IMR-90 (cell line): ENCODE measurements at regions not wholly inside any gene's neighbourhood (a gene's known extent, or its start where the extent isn't known, plus 50 kb on each side); places are given as distances from the start of the nearest gene placed in this dataset.

ENCODE experiments used
- ATAC-seq: fragments of 200-7000 bp; cut with Tn5 transposase; 2 replicates; pipeline ENCODE4 v1.9.1; 2020; ENCODE audit warnings: low read depth, mild to moderate bottlenecking, moderate library complexity
- BruUV-seq: library from RNA; stranded (reverse); fragments of 400-500 nt; replicated peaks from 2 replicates; lab custom pipeline; 2021; lab: Mats Ljungman, UMichigan
- CTCF ChIA-PET: fragments of 300-600 bp; formaldehyde crosslinking; extraction: SDS; loops from one replicate; lab custom pipeline; 2021; ENCODE audit warnings: antibody characterized with exemption; lab: Yijun Ruan, JAX
- POLR2A ChIA-PET: fragments of 300-600 bp; sonication (Branson Sonifier 250); formaldehyde crosslinking; loops from one replicate; lab custom pipeline; 2022; ENCODE audit warnings: antibody characterized with exemption; ENCODE audit not compliant: unreplicated experiment; lab: Charles Lee
- DNase-seq: peaks from one replicate; pipeline ENCODE4 v3.0.0; 2013
- H2AFZ ChIP-seq: replicated peaks from 2 replicates; pipeline ENCODE3; 2013; ENCODE audit warnings: low read length, mild to moderate bottlenecking; ENCODE audit not compliant: poor library complexity
- H2AK5ac ChIP-seq: 2 replicates; pipeline ENCODE4 v1.6.1; 2013; ENCODE audit warnings: low read depth, low read length, inconsistent platforms
- H2AK9ac ChIP-seq: replicated peaks from 2 replicates; pipeline ENCODE3; 2013; ENCODE audit warnings: mild to moderate bottlenecking, low read depth, low read length, moderate library complexity; ENCODE audit not compliant: poor library complexity
- H2BK120ac ChIP-seq: 2 replicates; pipeline ENCODE4 v1.6.1; 2013; ENCODE audit warnings: low read depth, low read length, inconsistent platforms
- H2BK15ac ChIP-seq: 3 replicates; pipeline ENCODE4 v1.6.1; 2013; ENCODE audit warnings: low read depth, low read length, inconsistent platforms
- H2BK20ac ChIP-seq: 2 replicates; pipeline ENCODE4 v1.6.1; 2013; ENCODE audit warnings: low read depth, mild to moderate bottlenecking, inconsistent platforms, low read length, moderate library complexity
- H2BK5ac ChIP-seq: 2 replicates; pipeline ENCODE4 v1.6.1; 2013; ENCODE audit warnings: mild to moderate bottlenecking, low read depth, low read length, inconsistent platforms; ENCODE audit not compliant: poor library complexity, severe bottlenecking
- H3K14ac ChIP-seq: replicated peaks from 2 replicates; pipeline ENCODE4 v1.6.1; 2013; ENCODE audit warnings: low read depth, low read length, inconsistent platforms
- H3K18ac ChIP-seq: 2 replicates; pipeline ENCODE4 v1.6.1; 2013; ENCODE audit warnings: low read depth, low read length, control low read depth
- H3K23ac ChIP-seq: 2 replicates; pipeline ENCODE4 v1.6.1; 2013; ENCODE audit warnings: low read depth, low read length, inconsistent platforms
- H3K27ac ChIP-seq: 2 replicates; pipeline ENCODE4 v1.5.1; 2013; ENCODE audit warnings: mild to moderate bottlenecking, control low read depth, low read length; ENCODE audit not compliant: insufficient read depth
- H3K27me3 ChIP-seq: 2 replicates; pipeline ENCODE4 v1.6.1; 2013; ENCODE audit warnings: low read length; ENCODE audit not compliant: control insufficient read depth, insufficient read depth
- H3K36me3 ChIP-seq: 2 replicates; pipeline ENCODE4 v1.6.1; 2013; ENCODE audit warnings: low read length, mixed read lengths; ENCODE audit not compliant: control insufficient read depth, insufficient read depth
- H3K4ac ChIP-seq: 2 replicates; pipeline ENCODE4 v1.6.1; 2013; ENCODE audit warnings: low read depth, low read length, inconsistent platforms
- H3K4me1 ChIP-seq: 2 replicates; pipeline ENCODE4 v1.6.1; 2013; ENCODE audit warnings: low read length, mixed read lengths; ENCODE audit not compliant: control insufficient read depth, insufficient read depth
- H3K4me2 ChIP-seq: 2 replicates; pipeline ENCODE4 v1.6.1; 2013; ENCODE audit warnings: low read depth, mild to moderate bottlenecking, control low read depth, low read length, moderate library complexity
- H3K4me3 ChIP-seq: 2 replicates; pipeline ENCODE4 v1.5.1; 2013; ENCODE audit warnings: low read depth, mild to moderate bottlenecking, control low read depth, low read length, moderate library complexity; ENCODE audit not compliant: insufficient read depth
- H3K56ac ChIP-seq: 2 replicates; pipeline ENCODE4 v1.6.1; 2013; ENCODE audit warnings: low read length, inconsistent platforms; ENCODE audit not compliant: insufficient read depth; ENCODE audit errors: extremely low read depth
- H3K79me1 ChIP-seq, 2 experiments: 2 replicates each; pipeline ENCODE4 v1.6.1; 2013; ENCODE audit warnings: low read length in 2 of 2, inconsistent platforms in 1 of 2, low read depth in 1 of 2
- H3K9ac ChIP-seq: 2 replicates; pipeline ENCODE4 v1.6.1; 2013; ENCODE audit warnings: low read depth, low read length, control low read depth
- H3K9me1 ChIP-seq: 2 replicates; pipeline ENCODE4 v1.6.1; 2013; ENCODE audit warnings: low read length, inconsistent platforms; ENCODE audit not compliant: insufficient read depth
- H3K9me3 ChIP-seq: 2 replicates; pipeline ENCODE4 v1.6.1; 2013; ENCODE audit warnings: low read length; ENCODE audit not compliant: control insufficient read depth, insufficient read depth
- H4K20me1 ChIP-seq: 2 replicates; pipeline ENCODE4 v1.6.1; 2013; ENCODE audit warnings: low read length, inconsistent platforms; ENCODE audit not compliant: insufficient read depth
- H4K5ac ChIP-seq: 2 replicates; pipeline ENCODE4 v1.6.1; 2013; ENCODE audit warnings: mild to moderate bottlenecking, low read depth, low read length, control low read depth
- H4K8ac ChIP-seq, 2 experiments: 2 replicates each; pipeline ENCODE4 v1.6.1; 2013; ENCODE audit warnings: low read depth in 2 of 2, low read length in 2 of 2, control low read depth in 1 of 2, inconsistent platforms in 1 of 2
- H4K91ac ChIP-seq: 2 replicates; pipeline ENCODE4 v1.6.1; 2013; ENCODE audit warnings: low read depth, low read length, inconsistent platforms; ENCODE audit not compliant: insufficient read depth
- BHLHE40 ChIP-seq: fragments of 150-350 bp; IDR thresholded peaks from 2 replicates; pipeline ENCODE4 v1.6.1; 2016; ENCODE audit warnings: mild to moderate bottlenecking, low read depth, low read length
- CHD1 ChIP-seq: IDR thresholded peaks from 2 replicates; pipeline ENCODE4 v1.6.1; 2012; ENCODE audit warnings: low read depth, low read length, improper control_type of control experiment
- MXI1 ChIP-seq: IDR thresholded peaks from 2 replicates; pipeline ENCODE4 v1.6.1; 2012; ENCODE audit warnings: low read depth, mild to moderate bottlenecking, low read length, moderate library complexity, borderline replicate concordance
- POLR2A ChIP-seq: IDR thresholded peaks from 2 replicates; pipeline ENCODE4 v1.6.1; 2012; ENCODE audit warnings: mild to moderate bottlenecking, low read depth, low read length
- RAD21 ChIP-seq: IDR thresholded peaks from 2 replicates; pipeline ENCODE4 v1.6.1; 2012; ENCODE audit warnings: low read length, improper control_type of control experiment
- SMC3 ChIP-seq: fragments of 150-350 bp; IDR thresholded peaks from 2 replicates; pipeline ENCODE4 v1.6.1; 2016; ENCODE audit warnings: low read depth, mild to moderate bottlenecking, antibody characterized with exemption, low read length, moderate library complexity
- WGBS, 2 experiments: methylation state at CpG; one replicate each; pipeline versions ENCODE4 v1.1.5 to v1.1.7; 2013; ENCODE audit warnings: missing lambda C conversion rate in 2 of 2; ENCODE audit not compliant: insufficient read length in 1 of 2; ENCODE audit errors: extremely low coverage in 2 of 2; 5-methylcytosine and 5-hydroxymethylcytosine counted together
- dilution Hi-C: fragments of 300-500 bp; cut with HindIII; formaldehyde crosslinking; loops from one replicate; pipeline ENCODE4 v1.14.3; 2018; ENCODE audit warnings: low sequenced_read_pairs; ENCODE audit not compliant: unreplicated experiment
- in situ Hi-C: fragments of 300-500 bp; cut with MboI; formaldehyde crosslinking; loops from 3 replicates; pipeline ENCODE4 v1.14.3; 2019; ENCODE audit warnings: low sequenced_read_pairs, inconsistent platforms, mixed read lengths
- intact Hi-C: fragments of 100-400 bp; cut with micrococcal nuclease; formaldehyde crosslinking; loops from 2 replicates; pipeline ENCODE4 v1.10.0; 2022
- TF ChIP-seq, protein P1 (sequence below): conservative IDR thresholded peaks from 2 replicates; pipeline ENCODE4 v1.5.1; 2012; ENCODE audit warnings: mild to moderate bottlenecking, low read depth, low read length, improper control_type of control experiment
- TF ChIP-seq, protein P2 (sequence below): fragments of 150-350 bp; IDR thresholded peaks from 2 replicates; pipeline ENCODE4 v1.6.1; 2017; ENCODE audit warnings: mild to moderate bottlenecking, antibody characterized with exemption, low read length, low read depth
- TF ChIP-seq, protein P3 (sequence below): fragments of 150-350 bp; IDR thresholded peaks from 2 replicates; pipeline ENCODE4 v1.6.1; 2016; ENCODE audit warnings: low read depth, mild to moderate bottlenecking, low read length, moderate library complexity, borderline replicate concordance

DNA sequence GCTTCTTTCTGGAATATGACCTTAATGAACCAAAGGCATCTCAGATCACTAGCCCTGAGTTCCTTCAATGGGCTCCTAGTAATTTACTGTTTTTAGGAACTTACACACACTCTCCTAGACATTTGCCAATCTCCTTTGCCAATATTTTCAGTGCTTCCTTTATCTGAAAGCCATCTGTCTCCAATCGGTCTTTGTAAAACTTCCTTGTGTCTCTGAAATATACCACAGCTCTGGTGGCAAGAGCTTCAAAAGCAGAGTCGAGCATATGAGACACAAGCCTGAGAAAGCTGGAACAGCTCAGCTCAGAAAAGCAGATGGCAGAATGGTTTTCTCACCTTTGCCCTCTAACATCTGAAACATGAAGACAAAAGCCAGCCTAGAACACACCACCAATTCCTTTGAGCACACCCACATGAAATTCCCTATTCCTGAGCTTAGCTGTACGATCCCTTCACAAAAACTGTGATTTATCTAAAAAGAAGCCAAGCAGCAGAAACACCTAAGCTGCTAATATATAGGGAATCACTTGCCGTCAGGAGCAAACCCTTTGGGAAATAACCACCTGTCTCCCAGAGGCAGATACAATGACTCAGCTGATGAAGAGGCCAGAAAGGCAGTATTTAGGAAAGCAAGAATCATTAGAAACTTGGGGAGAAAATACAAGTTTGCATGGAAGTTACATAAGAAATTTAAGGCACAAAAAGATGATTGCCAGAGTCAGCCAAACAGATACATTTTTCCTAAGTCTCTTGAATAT is 70.2 kb upstream of the ANK3 start:
- POLR2A ChIA-PET, result no interaction called here
- Histone ChIP-seq H3K56ac (no peak overlapping the region), H2AFZ (no peak overlapping the region), H2AK5ac (no peak overlapping the region), H3K18ac (no peak overlapping the region), H3K23ac (no peak overlapping the region), H3K4me1 (no peaks in the 10 kb centered on the region), H2BK20ac (no peak overlapping the region; the same call in 1 of the 2 replicates), H3K14ac (0 out of 2 replicates have a peak overlapping the region, but pooled peaks have one; percentile 9), H3K36me3 (no peaks in the 10 kb centered on the region), H4K8ac (no peak overlapping the region), H2BK5ac (no peak overlapping the region), H3K9ac (no peak overlapping the region), H2BK15ac (no peak overlapping the region), H3K27me3 (peaks cover 2% of the 10 kb centered on the region; the same call in 1 of the 2 replicates), H3K4me3 (no peak overlapping the region), H3K9me3 (no peaks in the 10 kb centered on the region), H4K20me1 (no peaks in the 10 kb centered on the region), H2BK120ac (no peak overlapping the region), H3K27ac (no peak overlapping the region), H4K5ac (no peak overlapping the region), H2AK9ac (no peak overlapping the region), H4K91ac (no peak overlapping the region), H3K4ac (no peak overlapping the region), H3K79me1 (no peaks in the 10 kb centered on the region), H3K4me2 (no peak overlapping the region), H3K9me1 (peaks cover under 1% of the 10 kb centered on the region; the same call in 1 of the 2 replicates)
- DNase-seq, result no peak
- in situ Hi-C loops, result loop anchor here (25.0 kb wide), 1 partner anchor 302 kb away; no protein-coding TSS in a partner anchor
- dilution Hi-C loops, result no loop called here
- WGBS, 2 experiments, result no CpG with 5 or more reads among the region's 4 CpGs
- BruUV-seq, result no TSS peak
- CTCF ChIA-PET, result interaction anchor here (0.7 kb wide), 1 partner anchor 157 kb away, joined by 3 read pairs; no protein-coding TSS in a partner anchor
- intact Hi-C loops, result no loop called here
- TF ChIP-seq RAD21, result no peak
- TF ChIP-seq, protein P1, sequence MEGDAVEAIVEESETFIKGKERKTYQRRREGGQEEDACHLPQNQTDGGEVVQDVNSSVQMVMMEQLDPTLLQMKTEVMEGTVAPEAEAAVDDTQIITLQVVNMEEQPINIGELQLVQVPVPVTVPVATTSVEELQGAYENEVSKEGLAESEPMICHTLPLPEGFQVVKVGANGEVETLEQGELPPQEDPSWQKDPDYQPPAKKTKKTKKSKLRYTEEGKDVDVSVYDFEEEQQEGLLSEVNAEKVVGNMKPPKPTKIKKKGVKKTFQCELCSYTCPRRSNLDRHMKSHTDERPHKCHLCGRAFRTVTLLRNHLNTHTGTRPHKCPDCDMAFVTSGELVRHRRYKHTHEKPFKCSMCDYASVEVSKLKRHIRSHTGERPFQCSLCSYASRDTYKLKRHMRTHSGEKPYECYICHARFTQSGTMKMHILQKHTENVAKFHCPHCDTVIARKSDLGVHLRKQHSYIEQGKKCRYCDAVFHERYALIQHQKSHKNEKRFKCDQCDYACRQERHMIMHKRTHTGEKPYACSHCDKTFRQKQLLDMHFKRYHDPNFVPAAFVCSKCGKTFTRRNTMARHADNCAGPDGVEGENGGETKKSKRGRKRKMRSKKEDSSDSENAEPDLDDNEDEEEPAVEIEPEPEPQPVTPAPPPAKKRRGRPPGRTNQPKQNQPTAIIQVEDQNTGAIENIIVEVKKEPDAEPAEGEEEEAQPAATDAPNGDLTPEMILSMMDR, result no peak
- TF ChIP-seq SMC3, result no peak
- TF ChIP-seq BHLHE40, result no peak
- TF ChIP-seq, protein P2, sequence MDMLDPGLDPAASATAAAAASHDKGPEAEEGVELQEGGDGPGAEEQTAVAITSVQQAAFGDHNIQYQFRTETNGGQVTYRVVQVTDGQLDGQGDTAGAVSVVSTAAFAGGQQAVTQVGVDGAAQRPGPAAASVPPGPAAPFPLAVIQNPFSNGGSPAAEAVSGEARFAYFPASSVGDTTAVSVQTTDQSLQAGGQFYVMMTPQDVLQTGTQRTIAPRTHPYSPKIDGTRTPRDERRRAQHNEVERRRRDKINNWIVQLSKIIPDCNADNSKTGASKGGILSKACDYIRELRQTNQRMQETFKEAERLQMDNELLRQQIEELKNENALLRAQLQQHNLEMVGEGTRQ, result no peak
- TF ChIP-seq, protein P3, sequence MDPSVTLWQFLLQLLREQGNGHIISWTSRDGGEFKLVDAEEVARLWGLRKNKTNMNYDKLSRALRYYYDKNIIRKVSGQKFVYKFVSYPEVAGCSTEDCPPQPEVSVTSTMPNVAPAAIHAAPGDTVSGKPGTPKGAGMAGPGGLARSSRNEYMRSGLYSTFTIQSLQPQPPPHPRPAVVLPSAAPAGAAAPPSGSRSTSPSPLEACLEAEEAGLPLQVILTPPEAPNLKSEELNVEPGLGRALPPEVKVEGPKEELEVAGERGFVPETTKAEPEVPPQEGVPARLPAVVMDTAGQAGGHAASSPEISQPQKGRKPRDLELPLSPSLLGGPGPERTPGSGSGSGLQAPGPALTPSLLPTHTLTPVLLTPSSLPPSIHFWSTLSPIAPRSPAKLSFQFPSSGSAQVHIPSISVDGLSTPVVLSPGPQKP, result no peak
- TF ChIP-seq CHD1, result no peak
- no peak for TF ChIP-seq MXI1
- no peak for TF ChIP-seq POLR2A
- no peak for ATAC-seq
